NT2/D1 (cell line): ENCODE measurements at regions not wholly inside any gene's neighbourhood (a gene's known extent, or its start where the extent isn't known, plus 50 kb on each side); places are given as distances from the start of the nearest gene placed in this dataset.

ENCODE experiments used
- DNase-seq: peaks from one replicate; pipeline ENCODE4 v3.0.0-alpha.2; 2011; ENCODE audit warnings: low read depth, low spot score
- H3K27me3 ChIP-seq: 2 replicates; pipeline ENCODE4 v1.6.0; 2011; ENCODE audit warnings: mild to moderate bottlenecking; ENCODE audit not compliant: insufficient read length, insufficient read depth
- H3K36me3 ChIP-seq: 2 replicates; pipeline ENCODE4 v1.6.1; 2011; ENCODE audit warnings: mild to moderate bottlenecking, low read length, mixed read lengths; ENCODE audit not compliant: insufficient read depth, insufficient read length
- H3K4me1 ChIP-seq: 2 replicates; pipeline ENCODE4 v1.5.1; 2011; ENCODE audit not compliant: insufficient read depth, insufficient read length
- H3K4me3 ChIP-seq: 2 replicates; pipeline ENCODE4 v1.5.1; 2011; ENCODE audit warnings: low read depth; ENCODE audit not compliant: insufficient read length
- H3K9ac ChIP-seq: 2 replicates; pipeline ENCODE4 v1.6.0; 2011; ENCODE audit warnings: low read depth; ENCODE audit not compliant: insufficient read length
- H3K9me3 ChIP-seq: 2 replicates; pipeline ENCODE4 v1.5.1; 2011; ENCODE audit warnings: mild to moderate bottlenecking, low read length; ENCODE audit not compliant: insufficient read depth
- SUZ12 ChIP-seq: IDR thresholded peaks from 2 replicates; pipeline ENCODE4 v1.6.1; 2011; ENCODE audit not compliant: insufficient read length, insufficient read depth; ENCODE audit errors: extremely low read depth
- YY1 ChIP-seq: IDR thresholded peaks from 2 replicates; pipeline ENCODE4 v1.6.1; 2011; ENCODE audit not compliant: insufficient read length, insufficient read depth
- ZNF274 ChIP-seq: IDR thresholded peaks from 2 replicates; pipeline ENCODE4 v1.6.1; 2011; ENCODE audit warnings: mild to moderate bottlenecking, low read depth, low read length

DNA sequence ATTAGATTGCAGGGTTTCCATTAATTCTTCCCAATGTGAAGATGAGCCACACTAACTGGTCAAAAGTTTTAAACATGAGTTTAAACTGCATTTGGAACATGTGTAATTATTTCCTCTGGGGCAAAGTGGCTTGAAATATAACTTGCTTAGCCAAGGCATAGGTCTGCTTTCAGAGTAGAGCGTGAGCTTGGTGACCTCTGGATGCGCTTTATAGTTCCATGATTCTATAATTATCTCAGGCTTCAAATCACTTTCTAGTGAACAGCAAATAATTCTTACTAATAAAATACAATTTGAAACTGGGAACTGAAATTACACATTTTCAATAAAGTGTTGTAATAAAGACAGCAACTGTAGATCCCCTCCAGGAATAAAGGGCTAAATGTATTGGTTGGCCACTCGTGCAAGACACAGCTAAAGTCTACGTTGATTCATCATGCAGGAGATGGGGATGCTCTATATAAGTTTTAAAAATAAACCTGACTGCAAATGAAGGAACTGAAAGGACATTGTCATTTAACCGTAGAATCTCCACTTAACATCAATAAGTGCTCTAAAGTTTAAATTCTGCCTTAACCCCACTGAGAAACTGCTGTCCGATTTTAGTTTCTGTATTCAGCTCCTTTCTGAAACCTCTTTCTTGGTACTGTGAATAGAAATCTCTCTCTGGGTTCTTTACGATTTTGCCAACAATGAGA, 460.0 kb downstream of the PSAT1 start:
- H3K4me3 ChIP-seq, result no peak overlapping the region
- no peak for TF ChIP-seq SUZ12
- no peak for TF ChIP-seq YY1
- no peak for TF ChIP-seq ZNF274
- H3K27me3 ChIP-seq, result no peaks in the 10 kb centered on the region
- no peak overlapping the region for H3K9ac ChIP-seq
- H3K36me3 ChIP-seq, result no peaks in the 10 kb centered on the region
- no peaks in the 10 kb centered on the region for H3K9me3 ChIP-seq
- no peak for DNase-seq
- H3K4me1 ChIP-seq, result no peaks in the 10 kb centered on the region

DNA sequence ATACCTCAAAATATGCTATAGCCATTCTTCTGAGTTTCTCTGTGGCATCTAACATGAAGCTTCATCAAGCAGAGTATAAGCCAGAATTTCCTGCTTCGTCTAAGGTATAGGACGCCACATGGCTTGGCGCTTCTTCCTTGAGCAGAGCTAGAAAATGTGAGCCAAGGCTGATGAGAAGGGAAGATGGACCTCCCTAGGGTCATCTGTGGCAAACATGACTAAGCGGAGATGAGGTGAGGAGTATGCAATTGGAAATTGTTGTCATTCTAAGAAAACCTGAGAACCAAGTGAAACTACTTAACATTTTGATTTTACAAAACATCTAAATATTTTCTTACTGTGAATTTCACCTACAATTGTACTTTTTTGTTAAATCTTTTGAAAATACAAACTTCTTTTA, 466.5 kb downstream of the PSAT1 start:
- Histone ChIP-seq H3K4me3 (no peak overlapping the region), H3K36me3 (no peaks in the 10 kb centered on the region), H3K27me3 (no peaks in the 10 kb centered on the region), H3K9me3 (no peaks in the 10 kb centered on the region), H3K4me1 (no peaks in the 10 kb centered on the region), H3K9ac (no peak overlapping the region)
- DNase-seq, result no peak
- no peak for TF ChIP-seq ZNF274
- TF ChIP-seq YY1, result no peak
- TF ChIP-seq SUZ12, result no peak

DNA sequence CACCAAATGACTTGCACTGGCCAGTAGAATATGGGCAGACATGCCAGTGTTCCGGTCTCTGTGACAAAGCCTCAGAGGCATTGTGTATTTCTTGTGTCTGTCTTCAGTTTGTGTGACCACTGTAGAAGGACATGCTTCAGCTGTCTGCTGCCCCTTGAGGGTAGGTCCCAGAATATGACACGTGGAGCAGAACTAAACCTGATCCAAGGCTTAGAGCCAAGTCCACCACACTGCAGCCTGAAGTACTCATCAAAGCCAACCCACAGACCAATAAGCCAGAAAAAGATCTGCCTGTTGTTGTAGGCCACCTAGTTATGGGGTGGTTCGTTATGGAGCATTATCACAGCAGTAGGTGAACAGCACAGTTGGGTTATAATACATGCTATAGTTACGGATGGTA, 468.9 kb downstream of the PSAT1 start:
- H3K36me3 ChIP-seq, result no peaks in the 10 kb centered on the region
- no peak overlapping the region for H3K9ac ChIP-seq
- DNase-seq, result no peak
- no peaks in the 10 kb centered on the region for H3K27me3 ChIP-seq
- H3K9me3 ChIP-seq, result no peaks in the 10 kb centered on the region
- no peak overlapping the region for H3K4me3 ChIP-seq
- no peaks in the 10 kb centered on the region for H3K4me1 ChIP-seq
- no peak for TF ChIP-seq YY1

DNA sequence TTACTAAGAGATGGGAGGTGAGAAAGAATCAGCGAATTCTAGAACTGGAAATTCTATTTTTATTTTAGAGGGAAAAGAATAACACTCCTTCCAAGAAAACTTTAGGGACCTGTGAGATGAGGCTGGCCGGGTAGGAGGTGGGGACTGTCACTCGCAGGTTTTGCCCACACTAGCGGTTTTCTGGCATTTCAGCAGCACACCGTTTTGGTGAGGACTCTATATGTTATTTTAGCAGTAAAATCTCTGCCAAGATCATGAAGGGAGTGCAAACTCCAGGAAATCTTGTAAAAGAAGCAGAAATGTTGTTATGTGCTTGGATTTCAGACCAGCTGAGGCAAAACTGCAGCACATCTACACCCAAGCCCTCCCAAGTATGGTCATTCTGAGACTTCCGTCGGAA, 470.6 kb downstream of the PSAT1 start:
- Histone ChIP-seq H3K4me3 (no peak overlapping the region), H3K9ac (no peak overlapping the region), H3K9me3 (no peaks in the 10 kb centered on the region), H3K4me1 (no peaks in the 10 kb centered on the region), H3K27me3 (no peaks in the 10 kb centered on the region), H3K36me3 (no peaks in the 10 kb centered on the region)
- TF ChIP-seq YY1 (no peak), ZNF274 (no peak), SUZ12 (no peak)
- no peak for DNase-seq

DNA sequence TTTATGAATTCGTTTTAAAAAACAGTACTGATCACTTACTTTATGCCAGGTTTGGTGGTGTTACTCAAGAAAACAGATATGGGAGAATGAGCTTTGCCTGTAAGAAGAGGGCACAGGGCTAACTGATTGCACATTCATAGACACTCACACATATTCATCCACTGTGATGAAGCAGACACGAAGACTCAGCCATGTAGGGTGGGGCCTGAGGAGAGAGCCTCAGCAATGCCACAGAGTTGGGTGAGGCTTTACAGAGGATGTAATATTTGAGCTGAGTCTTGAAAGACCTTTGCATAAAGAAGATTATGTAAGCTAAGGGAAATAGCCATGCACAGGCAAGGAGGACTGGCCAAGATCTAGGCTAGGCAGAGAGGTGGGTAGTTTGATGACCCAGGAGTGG, 472.8 kb downstream of the PSAT1 start:
- no peaks in the 10 kb centered on the region for H3K36me3 ChIP-seq
- H3K4me3 ChIP-seq, result no peak overlapping the region
- H3K27me3 ChIP-seq, result no peaks in the 10 kb centered on the region
- H3K4me1 ChIP-seq, result no peaks in the 10 kb centered on the region
- no peak overlapping the region for H3K9ac ChIP-seq
- DNase-seq, result no peak
- H3K9me3 ChIP-seq, result no peaks in the 10 kb centered on the region
- no peak for TF ChIP-seq SUZ12
- no peak for TF ChIP-seq ZNF274
- no peak for TF ChIP-seq YY1

DNA sequence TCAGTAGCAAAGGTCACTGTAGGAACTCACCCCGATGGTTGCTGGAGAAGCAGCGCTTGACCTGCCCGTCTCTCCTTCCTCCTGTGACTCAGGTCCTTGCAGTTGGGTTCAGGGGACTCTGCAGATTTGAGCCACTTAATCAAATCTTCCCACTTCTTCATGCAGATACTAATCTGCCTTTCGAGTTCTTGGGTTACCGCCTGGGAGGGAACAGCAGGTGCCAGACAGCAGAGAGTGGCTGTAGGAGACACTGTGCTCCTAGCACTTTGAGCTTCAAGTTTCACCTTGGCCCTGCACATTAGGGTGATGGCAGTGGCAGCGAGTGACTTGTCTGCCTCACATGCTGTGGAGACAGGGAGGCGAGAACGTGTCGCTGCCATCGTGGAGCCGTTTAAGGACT, 478.3 kb downstream of the PSAT1 start:
- Histone ChIP-seq H3K36me3 (no peaks in the 10 kb centered on the region), H3K27me3 (no peaks in the 10 kb centered on the region), H3K9me3 (no peaks in the 10 kb centered on the region), H3K9ac (no peak overlapping the region), H3K4me3 (no peak overlapping the region), H3K4me1 (no peaks in the 10 kb centered on the region)
- TF ChIP-seq SUZ12 (no peak), YY1 (no peak)
- DNase-seq, result no peak

DNA sequence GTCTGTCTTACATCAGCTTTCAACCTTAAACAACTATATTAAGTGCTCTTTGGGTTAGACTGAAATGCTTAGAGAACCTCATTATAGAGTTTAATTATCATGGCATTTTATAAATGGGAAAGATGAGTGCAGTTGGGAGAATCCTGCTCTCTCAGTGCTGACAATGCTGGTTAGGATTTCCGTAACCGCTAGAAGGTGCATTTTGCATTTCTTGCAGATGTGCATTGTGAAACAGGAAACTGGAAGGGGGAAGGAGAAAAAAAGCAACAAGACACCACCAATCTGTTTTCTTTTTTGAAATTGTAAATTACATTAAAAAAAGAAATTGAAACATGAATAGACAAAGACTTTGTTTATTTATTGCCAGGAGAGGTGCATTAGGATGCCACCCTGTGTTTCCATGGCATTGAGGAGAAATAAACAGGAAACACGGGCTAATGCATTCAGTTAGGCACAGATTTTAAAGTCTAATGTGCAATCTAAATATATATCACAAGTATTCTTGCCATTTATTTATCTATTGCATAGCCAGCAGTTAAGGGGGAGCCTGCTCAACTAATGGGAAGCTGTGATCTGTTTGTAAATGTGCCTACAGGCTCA, 478.9 kb downstream of the PSAT1 start:
- Histone ChIP-seq H3K4me3 (no peak overlapping the region), H3K27me3 (no peaks in the 10 kb centered on the region)
- DNase-seq, result no peak

More for the DNA sequence above, 478.9 kb downstream of the PSAT1 start:
- Histone ChIP-seq H3K36me3 (no peaks in the 10 kb centered on the region), H3K4me1 (no peaks in the 10 kb centered on the region), H3K9ac (no peak overlapping the region), H3K9me3 (no peaks in the 10 kb centered on the region)
- TF ChIP-seq SUZ12, result no peak
